ENCODE measurements at regions not wholly inside any gene's neighbourhood (a gene's known extent, or its start where the extent isn't known, plus 50 kb on each side); places are given as distances from the start of the nearest gene placed in this dataset.
"Not testable (repeated sequence)": the region's sequence is repeated elsewhere in the genome, so short reads cannot be mapped to it uniquely, and the experiment has no call there.

DNA sequence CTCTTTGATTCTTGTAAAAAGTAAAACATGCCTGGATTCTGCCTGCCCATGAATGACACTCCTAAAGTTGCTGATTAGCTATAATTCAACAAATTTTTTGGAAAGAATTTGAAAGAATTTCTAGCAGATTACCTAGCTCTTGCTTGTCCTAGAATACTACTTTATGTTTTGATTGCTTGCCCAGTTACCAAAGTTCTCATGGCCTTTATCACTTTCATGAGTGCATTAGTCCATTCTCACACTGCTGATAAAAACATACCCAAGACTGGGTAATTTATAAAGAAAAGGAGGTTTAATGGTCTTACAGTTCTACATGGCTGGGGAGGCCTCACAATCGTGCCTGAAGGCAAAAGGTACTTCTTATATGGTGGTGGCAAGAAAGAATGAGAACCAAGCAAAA, 1137.3 kb downstream of the SORCS1 start:
- DNase-seq (ENCODE audit: low spot score): no peak
- TF ChIP-seq, protein P1, sequence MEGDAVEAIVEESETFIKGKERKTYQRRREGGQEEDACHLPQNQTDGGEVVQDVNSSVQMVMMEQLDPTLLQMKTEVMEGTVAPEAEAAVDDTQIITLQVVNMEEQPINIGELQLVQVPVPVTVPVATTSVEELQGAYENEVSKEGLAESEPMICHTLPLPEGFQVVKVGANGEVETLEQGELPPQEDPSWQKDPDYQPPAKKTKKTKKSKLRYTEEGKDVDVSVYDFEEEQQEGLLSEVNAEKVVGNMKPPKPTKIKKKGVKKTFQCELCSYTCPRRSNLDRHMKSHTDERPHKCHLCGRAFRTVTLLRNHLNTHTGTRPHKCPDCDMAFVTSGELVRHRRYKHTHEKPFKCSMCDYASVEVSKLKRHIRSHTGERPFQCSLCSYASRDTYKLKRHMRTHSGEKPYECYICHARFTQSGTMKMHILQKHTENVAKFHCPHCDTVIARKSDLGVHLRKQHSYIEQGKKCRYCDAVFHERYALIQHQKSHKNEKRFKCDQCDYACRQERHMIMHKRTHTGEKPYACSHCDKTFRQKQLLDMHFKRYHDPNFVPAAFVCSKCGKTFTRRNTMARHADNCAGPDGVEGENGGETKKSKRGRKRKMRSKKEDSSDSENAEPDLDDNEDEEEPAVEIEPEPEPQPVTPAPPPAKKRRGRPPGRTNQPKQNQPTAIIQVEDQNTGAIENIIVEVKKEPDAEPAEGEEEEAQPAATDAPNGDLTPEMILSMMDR (IDR thresholded peaks at IDR 0.05; ENCODE audit: extremely low read depth, insufficient read depth, missing control alignments): no peak
- in situ Hi-C loops (cut with MboI; ENCODE audit: low pct_unique_long_range_greater_than_20kb, low sequenced_read_pairs, unreplicated experiment): no loop called here

DNA sequence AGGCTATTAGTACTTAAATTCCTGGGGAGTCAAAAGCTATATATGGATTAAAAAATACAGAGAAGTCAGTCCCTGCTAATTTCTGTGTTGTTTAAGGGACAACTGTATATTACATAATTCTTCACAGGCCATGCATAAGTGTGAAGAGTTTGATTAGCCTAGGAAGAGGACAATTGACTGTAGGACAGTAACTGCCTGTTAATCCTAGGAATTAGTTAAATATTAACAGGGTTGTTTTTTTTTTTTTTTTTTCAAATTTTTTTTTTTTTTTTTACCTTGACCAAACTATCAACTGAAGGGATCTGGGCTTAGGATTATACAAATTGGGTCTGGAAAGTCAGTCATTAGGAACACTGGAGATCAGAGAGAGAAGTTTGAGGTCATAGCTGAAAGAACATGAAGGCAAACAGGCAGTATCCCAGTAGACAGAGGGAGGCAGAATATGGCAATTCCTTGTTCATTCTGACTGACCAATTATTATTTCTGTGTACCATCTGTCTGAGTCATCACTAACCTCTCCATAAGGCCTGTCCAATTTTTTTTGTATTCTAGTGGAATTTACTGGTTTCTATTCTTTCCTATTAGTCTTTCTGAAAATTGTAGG, 1139.2 kb downstream of the SORCS1 start:
- DNase-seq (ENCODE audit: low spot score): no peak
- TF ChIP-seq, protein P1 (IDR thresholded peaks at IDR 0.05; ENCODE audit: extremely low read depth, insufficient read depth, missing control alignments): no peak
- in situ Hi-C loops (cut with MboI; ENCODE audit: low pct_unique_long_range_greater_than_20kb, low sequenced_read_pairs, unreplicated experiment): no loop called here

DNA sequence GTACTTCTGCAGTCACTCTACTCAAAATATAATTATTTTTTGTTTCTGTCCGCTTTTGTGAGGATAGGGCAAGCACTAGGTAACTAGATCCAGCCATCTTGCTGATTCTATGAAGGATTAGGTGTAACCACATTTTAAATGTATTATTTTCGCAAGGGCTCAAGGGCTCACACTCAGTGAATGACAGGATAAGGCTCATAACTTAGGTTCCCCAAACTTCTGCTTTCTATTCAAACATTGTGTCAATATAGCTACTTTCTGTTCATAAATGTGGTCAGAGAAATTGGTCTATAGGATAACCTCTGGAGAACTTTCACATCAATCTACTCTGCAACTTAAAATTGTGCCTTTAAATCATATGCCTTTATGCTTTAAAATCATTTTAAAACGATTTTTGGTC, 1141.2 kb downstream of the SORCS1 start:
- no peak for DNase-seq (ENCODE audit: low spot score)
- in situ Hi-C loops (cut with MboI; ENCODE audit: low pct_unique_long_range_greater_than_20kb, low sequenced_read_pairs, unreplicated experiment): no loop called here
- TF ChIP-seq, protein P1 (IDR thresholded peaks at IDR 0.05; ENCODE audit: extremely low read depth, insufficient read depth, missing control alignments): no peak

DNA sequence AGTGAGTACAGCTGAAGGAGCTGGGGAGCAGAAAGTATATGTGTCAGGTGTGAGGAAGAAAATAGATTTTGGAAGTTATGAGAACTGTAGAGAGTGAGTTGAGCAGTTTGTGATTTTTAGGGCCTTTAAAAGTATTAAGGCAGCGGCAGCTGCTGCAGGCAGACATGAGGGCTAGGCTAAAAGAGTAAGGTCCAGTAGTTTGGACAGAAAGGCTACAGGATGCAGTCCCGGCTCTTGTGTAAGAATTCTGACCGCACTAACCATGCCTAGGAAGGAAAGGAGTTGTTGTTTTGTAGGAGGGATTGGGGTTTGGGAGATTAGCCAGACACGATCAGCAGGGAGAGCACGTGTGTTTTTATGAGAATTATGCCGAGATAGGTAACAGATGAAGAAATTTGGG, 1144.9 kb downstream of the SORCS1 start:
- in situ Hi-C loops (cut with MboI; ENCODE audit: low pct_unique_long_range_greater_than_20kb, low sequenced_read_pairs, unreplicated experiment); DNase-seq (ENCODE audit: low spot score): not testable (repeated sequence)

DNA sequence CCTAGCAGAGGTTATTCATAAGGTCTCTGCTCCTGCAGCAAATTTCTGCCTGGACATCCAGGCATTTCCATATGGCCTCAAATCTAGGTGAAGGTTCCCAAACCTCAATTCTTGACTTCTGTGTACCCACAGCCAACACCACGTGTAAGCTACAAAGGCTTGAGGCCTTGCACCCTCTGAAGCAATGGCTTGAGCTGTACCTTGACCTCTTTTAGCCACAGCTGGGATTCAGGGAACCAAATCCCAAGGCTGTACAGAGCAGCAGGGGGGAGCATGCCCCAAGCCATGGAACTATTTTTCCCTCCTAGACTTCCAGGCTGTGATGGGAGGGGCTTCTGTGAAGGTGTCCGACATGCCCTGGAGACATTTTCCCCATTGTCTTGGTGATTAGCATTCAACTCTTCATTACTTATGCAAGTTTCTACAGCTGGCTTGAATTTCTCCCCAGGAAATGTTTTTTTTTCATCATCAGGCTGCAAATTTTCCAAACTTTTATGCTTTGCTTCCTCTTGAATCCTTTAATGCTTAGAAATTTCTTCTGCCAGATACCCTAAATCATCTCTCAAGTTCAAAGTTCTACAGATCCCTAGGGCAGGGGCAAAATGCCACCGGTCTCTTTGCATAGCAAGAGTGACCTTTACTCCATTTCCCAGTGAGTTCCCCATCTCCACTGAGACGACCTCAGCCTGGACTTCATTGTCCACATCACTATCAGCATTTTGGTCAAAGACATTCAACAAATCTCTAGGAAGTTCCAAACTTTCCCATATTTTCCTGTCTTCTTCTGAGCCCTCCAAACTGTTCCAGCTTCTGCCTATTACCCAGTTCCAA, 1148.9 kb downstream of the SORCS1 start:
- in situ Hi-C loops (cut with MboI; ENCODE audit: low pct_unique_long_range_greater_than_20kb, low sequenced_read_pairs, unreplicated experiment): not testable (repeated sequence)

DNA sequence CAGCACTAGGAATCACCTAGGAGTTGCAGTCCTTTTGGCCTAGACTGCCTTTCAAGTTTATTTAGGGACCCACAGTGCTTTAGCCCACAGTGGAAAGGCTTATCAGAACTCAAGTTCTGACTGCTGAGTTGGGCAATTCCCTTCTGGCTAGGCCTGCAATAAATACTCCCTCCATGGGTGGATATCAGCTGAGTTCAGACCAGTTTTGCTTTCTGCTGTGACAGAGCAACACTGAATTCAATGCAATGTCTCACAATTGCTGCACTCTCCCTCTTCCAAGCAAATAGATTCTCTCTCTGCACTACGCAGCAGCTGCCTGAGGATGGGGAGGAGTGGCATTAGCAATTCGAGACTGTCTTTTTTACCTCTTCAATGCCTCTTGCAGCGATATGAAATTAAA, 1153.3 kb downstream of the SORCS1 start:
- TF ChIP-seq, protein P1 (IDR thresholded peaks at IDR 0.05; ENCODE audit: extremely low read depth, insufficient read depth, missing control alignments): no peak
- DNase-seq (ENCODE audit: low spot score): no peak
- in situ Hi-C loops (cut with MboI; ENCODE audit: low pct_unique_long_range_greater_than_20kb, low sequenced_read_pairs, unreplicated experiment): no loop called here

More for the DNA sequence above, 1148.9 kb downstream of the SORCS1 start:
- not testable (repeated sequence) for DNase-seq (ENCODE audit: low spot score)

DNA sequence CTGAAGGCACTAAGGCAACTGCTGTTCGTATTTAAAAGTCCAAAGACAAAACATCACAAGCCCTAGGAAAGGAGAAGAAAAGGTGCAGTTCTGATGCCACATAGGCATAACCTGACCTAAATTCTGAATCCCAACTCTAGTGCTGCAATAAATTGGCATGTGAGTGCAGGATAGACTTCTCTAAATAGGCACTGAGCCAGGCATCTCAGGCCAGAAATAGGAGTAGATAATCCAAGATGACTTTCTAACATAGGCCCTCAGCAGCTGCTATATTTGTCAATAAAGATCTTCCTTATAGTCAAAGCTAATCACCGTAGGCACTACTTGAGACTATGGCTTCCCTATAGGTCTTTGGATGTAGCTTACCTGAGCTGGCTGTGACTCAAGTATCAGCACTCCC, 1163.8 kb downstream of the SORCS1 start:
- TF ChIP-seq, protein P1 (IDR thresholded peaks at IDR 0.05; ENCODE audit: extremely low read depth, insufficient read depth, missing control alignments): no peak
- DNase-seq (ENCODE audit: low spot score): no peak
- in situ Hi-C loops (cut with MboI; ENCODE audit: low pct_unique_long_range_greater_than_20kb, low sequenced_read_pairs, unreplicated experiment): no loop called here

All from GM13977 (cell line).